HEK293T (cell line): ENCODE measurements at regions not wholly inside any gene's neighbourhood (a gene's known extent, or its start where the extent isn't known, plus 50 kb on each side); places are given as distances from the start of the nearest gene placed in this dataset.

ENCODE experiments used
- ARNT ChIP-seq: fragments of 450-650 bp; IDR thresholded peaks from 2 replicates; pipeline ENCODE4 v1.6.1; 2017; ENCODE audit warnings: mild to moderate bottlenecking
- FOXA1 ChIP-seq: fragments of 450-650 bp; IDR thresholded peaks from 2 replicates; pipeline ENCODE4 v1.6.1; 2016; ENCODE audit warnings: mild to moderate bottlenecking
- FOXM1 ChIP-seq: fragments of 450-650 bp; IDR thresholded peaks from 2 replicates; pipeline ENCODE4 v1.6.1; 2017; ENCODE audit warnings: mild to moderate bottlenecking, borderline replicate concordance
- HDGF ChIP-seq: fragments of 450-650 bp; IDR thresholded peaks from 2 replicates; pipeline ENCODE4 v1.6.1; 2017; ENCODE audit warnings: antibody characterized with exemption, borderline replicate concordance
- NFRKB ChIP-seq: fragments of 450-650 bp; IDR thresholded peaks from 2 replicates; pipeline ENCODE4 v1.6.1; 2016; ENCODE audit warnings: mild to moderate bottlenecking, moderate library complexity
- TARDBP ChIP-seq: fragments of 450-650 bp; IDR thresholded peaks from 2 replicates; pipeline ENCODE4 v1.6.1; 2016

DNA sequence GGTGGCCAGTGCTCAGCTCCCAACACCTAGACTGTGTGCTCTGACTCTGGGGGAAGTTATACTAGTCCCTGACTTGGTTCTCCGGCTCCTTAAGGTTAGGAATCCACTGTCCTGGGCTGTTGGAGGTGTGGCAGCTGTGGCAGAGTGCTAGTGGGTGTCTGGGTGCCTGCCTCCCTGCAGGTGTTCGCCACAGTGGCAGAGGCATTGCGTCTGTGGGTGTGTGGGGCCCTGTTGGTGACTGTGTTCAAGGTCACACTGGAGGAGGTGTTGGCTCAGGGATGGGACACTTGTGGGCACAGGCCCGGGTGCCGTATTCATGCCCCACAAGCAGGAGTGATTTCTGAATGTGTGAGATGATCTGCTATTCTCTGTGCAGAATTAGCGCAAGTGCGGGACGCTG, 467.4 kb downstream of the TMEM121 start:
- TF ChIP-seq FOXM1 (no peak), ARNT (no peak), NFRKB (no peak), TARDBP (no peak), HDGF (no peak), FOXA1 (no peak)
